ENCODE measurements at regions not wholly inside any gene's neighbourhood (a gene's known extent, or its start where the extent isn't known, plus 50 kb on each side); places are given as distances from the start of the nearest gene placed in this dataset.

DNA sequence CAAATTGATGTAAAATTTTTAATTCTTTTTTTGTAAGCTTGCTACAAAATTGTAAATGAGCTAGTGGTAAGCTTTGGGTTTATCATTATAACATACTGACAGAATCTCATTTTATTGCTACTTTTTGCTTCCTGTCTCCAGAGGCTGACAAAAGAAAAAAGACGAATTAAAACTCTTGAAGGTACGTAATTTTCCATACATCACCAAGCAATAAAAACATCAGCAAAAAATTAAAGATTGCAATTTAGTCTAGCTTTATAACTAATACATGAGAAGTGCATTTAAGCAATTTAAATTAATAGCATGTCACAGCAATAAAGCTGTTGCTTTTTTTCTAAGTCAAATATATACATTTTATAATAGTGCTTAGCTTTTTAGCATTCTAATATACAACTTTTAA is 94.6 kb upstream of the SNTG2 start:
- TF ChIP-seq, protein P1, sequence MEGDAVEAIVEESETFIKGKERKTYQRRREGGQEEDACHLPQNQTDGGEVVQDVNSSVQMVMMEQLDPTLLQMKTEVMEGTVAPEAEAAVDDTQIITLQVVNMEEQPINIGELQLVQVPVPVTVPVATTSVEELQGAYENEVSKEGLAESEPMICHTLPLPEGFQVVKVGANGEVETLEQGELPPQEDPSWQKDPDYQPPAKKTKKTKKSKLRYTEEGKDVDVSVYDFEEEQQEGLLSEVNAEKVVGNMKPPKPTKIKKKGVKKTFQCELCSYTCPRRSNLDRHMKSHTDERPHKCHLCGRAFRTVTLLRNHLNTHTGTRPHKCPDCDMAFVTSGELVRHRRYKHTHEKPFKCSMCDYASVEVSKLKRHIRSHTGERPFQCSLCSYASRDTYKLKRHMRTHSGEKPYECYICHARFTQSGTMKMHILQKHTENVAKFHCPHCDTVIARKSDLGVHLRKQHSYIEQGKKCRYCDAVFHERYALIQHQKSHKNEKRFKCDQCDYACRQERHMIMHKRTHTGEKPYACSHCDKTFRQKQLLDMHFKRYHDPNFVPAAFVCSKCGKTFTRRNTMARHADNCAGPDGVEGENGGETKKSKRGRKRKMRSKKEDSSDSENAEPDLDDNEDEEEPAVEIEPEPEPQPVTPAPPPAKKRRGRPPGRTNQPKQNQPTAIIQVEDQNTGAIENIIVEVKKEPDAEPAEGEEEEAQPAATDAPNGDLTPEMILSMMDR (IDR thresholded peaks at IDR 0.05) = no peak
- TF ChIP-seq EP300 (IDR thresholded peaks at IDR 0.05) = no peak

Data from ovary (tissue), 3 donors.